Kidney capillary endothelial cell (primary cell): ENCODE measurements at regions not wholly inside any gene's neighbourhood (a gene's known extent, or its start where the extent isn't known, plus 50 kb on each side); places are given as distances from the start of the nearest gene placed in this dataset.
A peak's percentile ranks its signal among the peaks of the same experiment; 100 is the strongest.
"Not testable (repeated sequence)": the region's sequence is repeated elsewhere in the genome, so short reads cannot be mapped to it uniquely, and the experiment has no call there.

Source experiments
- DNase-seq: peaks from one replicate; pipeline ENCODE4 v3.0.0-alpha.2; 2018; ENCODE audit warnings: low spot score

DNA sequence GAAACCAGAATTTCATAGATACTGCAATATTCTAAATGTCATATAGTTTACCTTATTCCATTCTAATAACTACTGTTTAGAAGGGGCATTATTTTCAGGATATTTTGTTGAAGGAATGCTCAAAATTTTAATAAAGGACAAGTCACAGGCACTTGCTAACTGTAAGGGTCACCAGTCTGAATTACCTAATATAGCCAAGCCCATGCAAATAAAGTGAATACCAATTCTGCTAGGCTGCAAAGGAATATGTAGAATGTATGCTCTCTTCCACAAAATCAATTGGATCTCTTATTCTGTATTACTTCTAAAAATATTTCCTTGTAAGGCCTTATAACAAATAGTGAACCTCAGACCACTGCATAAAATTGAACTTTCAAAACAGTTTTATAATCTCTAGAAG, 52.3 kb upstream of the FAT4 start:
- no peak for DNase-seq

DNA sequence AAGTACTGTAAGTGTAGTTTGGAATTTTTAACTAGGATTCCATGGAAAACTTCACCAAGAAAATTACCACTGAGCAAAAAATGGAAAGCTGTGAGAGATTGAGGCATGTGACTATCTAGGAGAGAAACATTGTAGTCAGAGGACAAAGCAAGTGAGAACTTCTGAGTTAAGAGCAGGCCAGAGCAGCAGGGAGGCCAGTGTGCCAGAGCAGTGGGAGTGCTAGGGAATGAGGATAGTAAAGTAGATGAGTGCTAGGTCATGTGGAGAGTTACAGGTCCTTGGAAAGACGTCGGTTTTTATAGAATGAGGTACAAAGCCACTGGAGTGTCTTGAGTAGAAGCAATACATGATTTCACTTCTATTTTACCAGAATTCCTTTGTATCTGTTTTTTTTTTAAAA, 52.7 kb upstream of the FAT4 start:
- DNase-seq: no peak

DNA sequence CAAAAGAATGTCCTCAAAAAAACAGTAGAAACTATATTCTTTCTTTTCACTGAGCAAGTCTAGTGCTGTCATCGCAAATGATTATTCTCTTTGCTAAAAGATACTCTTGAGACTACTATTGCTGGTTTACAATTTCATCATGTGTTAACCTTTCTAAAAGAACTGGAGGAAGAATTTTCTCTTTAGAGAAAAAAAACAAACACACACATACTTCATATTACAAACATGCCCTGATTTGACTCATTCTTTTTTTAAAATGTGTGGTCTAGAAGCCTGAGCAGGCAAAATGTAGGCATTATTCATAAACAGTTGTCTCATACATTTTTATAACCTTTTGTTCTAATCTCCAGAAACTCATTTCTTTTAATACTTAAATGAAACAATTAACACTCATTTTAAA, 60.6 kb upstream of the FAT4 start:
- DNase-seq: no peak

DNA sequence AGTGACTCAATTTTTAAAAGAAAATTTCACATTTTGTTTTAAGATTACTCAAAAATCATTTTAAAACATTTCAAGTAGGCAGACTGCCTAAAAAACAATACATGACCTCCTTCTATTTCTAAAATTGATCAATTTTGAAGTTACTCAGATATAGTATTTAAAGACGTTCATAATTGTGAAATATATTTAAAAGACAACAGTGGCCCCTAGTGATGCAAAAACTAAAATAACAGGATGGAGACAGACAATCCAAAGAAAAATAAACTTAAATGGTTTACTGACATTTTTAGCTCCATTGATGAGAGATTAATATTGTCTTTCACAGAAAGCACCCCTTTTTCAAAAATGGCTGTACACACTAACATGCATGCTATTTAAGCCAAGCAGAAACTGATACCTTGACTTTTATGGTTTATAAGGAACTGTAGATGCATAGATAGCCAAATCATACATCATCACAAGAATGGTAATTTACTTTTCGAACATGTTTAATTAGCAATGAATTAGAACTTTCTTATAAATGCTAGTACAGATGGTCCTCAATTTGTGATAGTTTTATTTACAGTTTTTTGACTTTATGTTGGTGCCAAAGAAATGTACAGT, 69.8 kb upstream of the FAT4 start:
- DNase-seq: peak; percentile 47

DNA sequence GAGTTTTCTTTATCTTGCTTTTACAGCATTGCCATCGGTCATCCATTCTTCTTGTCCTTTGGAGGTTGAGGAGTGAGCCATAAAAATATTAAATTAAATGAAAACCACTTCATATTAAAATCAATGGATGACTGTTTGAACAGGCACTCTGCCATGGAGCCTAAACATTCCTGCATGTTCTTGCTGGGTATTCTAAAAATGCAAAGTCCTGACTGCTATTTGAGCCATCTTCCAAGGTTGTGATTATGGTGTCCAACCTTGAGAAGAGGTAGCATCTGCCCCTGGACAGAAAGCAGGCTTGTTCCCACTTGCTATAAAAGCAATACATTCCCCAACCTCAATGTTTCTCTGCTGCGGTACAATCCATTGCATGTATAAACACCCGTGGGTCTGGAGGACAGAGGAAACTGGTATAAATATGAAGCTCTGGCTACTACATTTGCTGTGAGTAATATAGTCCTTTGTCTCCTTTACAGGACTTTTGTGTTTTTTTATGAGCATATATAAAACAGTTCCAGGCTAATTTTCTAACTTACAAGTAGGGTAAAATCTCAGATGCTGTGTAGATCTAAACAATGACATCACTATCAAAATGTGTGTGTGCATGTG, 70.9 kb upstream of the FAT4 start:
- no peak for DNase-seq

DNA sequence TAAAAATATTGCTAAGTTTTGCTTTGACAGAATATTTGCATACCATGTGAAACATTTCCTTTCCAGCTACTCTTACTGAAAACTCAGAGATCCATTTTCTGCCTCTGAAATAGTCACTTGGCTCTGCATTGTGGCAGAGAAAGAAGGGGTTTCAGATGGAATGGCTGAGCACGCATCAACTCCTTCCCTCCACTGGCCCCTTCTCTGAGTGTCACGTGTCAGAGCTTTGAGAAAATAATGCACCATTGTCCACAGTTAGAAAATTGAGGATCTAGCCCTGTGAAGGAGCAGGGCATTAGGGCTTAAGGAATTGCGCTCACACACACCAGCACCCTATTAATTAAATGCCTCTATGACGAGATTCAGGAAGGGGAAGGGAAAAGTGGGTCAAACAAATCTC, 78.8 kb upstream of the FAT4 start:
- DNase-seq: no peak

DNA sequence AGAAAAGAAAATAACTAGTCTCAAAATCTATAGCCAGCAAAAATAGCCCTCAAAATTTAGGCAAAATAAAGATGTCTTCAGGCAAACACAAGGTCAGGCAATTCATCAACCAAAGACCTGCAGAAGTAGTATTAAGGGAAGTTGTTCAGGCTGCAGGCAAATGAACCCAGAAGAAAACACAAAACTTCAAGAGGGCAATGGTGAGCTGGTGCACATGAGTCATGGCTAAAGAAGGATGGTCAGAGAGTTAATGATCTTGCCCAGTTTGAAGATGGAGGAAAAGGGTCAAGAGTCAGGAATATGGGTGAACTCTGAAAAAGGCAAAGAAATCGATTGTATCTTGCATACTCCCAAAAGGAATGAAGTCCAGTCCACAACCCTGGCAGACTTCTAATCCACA, 83.1 kb upstream of the FAT4 start:
- DNase-seq: no peak

DNA sequence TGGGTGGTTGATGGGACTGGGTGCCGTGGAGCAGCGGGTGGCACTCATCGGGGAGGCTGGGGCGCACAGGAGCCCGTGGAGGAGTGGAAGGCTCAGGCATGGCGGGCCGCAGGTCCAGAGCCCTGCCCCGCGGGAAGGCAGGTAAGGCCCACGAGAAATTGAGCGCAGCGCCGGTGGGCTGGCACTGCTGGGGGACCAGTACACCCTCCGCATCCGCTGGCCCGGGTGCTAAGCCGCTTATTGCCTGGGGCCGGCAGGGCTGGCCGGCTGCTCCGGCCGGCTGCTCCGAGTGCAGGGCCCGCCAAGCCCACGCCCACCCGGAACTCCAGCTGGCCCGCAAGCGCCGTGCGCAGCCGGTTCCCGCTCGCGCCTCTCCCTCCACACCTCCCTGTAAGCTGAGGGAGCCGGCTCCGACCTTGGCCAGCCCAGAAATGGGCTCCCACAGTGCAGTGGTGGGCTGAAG, 85.1 kb upstream of the FAT4 start:
- no peak for DNase-seq

DNA sequence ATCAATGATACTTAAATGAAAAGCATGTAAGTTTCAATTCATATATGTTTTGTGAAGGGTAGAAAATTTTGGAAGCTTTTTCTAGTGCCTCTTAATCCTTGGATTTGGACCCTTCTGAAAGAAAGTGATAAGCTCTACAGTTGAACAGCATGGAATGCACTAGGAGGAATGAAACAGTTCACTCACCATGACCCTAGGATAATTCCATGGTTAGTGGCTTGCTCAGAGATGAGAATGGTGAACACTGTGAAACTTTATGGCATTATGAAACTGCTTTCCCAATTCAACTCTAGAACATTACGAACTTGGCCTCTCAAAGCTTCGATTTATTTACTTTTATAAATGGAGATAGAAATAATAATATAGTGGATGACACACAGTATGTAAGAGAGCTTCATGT, 88.9 kb upstream of the FAT4 start:
- no peak for DNase-seq

DNA sequence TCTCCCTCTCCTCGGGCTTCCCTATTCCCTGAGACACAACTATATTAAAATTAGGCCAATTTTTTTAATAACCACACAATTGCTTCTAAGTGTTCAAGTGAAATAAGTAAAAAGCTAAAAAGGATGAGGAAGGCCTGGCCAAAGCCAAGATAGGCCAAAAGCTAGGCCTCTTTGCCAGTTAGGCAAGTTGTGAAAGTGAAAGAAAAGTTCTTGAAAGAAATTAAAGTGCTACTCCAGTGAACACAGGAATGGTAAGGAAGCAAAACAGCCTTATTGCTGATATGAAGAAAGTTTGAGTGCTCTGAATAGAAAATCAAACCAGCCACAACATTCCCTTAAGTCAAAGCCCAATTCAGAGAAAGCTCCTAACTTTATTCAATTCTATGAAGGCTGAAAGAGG, 114.2 kb upstream of the FAT4 start:
- DNase-seq: no peak

DNA sequence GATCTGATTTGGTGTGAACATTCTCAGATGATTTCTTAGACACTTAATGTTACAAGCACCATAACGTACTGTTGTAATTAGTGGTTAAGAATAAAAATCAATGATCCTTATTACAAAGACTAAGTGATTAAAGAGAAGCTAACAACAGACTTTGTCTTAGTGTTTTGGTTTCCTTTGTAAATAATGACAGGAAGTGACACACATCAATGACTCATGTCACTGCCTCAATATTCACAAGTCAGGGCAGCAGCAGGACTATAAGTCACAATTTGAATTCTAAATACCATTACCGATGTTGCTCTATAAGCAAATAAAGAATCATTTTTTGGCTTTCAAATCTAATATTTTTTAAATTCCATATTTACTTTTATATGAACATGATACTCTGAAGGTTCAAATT, 115.8 kb upstream of the FAT4 start:
- peak; percentile 88 for DNase-seq

DNA sequence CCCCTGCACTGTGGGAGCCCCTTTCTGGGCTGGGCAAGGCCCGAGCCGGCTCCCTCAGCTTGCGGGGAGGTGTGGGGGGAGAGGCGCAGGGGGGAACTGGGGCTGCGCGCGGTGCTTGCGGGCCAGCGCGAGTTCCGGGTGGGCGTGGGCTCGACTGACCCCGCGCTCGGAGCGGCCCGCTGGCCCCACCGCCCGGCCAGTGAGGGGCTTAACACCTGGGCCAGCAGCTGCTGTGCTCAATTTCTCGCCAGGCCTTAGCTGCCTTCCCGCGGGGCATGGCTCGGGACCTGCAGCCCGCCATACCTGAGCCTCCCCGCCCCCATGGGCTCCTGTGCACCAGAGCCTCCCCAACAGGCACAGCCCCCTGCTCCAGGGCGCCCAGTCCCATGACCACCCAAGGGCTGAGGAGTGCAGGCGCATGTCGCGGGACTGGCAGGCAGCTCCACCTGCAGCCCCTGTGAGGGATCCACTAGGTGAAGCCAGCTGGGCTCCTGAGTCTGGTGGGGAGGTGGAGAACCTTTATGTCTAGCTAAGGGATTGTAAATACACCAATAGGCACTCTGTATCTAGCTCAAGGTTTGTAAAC, 122.8 kb upstream of the FAT4 start:
- DNase-seq: not testable (repeated sequence)

DNA sequence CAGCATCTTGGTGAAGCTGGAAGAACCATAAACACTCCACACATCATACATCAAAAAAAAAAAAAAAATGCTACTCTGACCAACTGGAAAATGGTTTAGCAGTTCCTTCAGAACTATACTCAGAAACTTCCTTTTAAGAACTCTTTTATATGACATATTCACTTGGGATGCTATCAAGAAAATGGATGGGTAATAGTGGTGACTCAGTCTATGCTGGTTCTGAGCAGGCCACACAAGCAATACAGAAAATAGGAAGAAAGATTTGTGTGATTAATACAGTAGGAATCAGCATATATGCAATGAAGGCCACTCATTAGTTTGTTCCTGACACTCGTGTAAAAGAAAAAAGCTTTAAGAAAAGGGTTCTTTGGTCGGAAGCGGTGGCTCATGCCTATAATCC, 123.5 kb upstream of the FAT4 start:
- DNase-seq: no peak

DNA sequence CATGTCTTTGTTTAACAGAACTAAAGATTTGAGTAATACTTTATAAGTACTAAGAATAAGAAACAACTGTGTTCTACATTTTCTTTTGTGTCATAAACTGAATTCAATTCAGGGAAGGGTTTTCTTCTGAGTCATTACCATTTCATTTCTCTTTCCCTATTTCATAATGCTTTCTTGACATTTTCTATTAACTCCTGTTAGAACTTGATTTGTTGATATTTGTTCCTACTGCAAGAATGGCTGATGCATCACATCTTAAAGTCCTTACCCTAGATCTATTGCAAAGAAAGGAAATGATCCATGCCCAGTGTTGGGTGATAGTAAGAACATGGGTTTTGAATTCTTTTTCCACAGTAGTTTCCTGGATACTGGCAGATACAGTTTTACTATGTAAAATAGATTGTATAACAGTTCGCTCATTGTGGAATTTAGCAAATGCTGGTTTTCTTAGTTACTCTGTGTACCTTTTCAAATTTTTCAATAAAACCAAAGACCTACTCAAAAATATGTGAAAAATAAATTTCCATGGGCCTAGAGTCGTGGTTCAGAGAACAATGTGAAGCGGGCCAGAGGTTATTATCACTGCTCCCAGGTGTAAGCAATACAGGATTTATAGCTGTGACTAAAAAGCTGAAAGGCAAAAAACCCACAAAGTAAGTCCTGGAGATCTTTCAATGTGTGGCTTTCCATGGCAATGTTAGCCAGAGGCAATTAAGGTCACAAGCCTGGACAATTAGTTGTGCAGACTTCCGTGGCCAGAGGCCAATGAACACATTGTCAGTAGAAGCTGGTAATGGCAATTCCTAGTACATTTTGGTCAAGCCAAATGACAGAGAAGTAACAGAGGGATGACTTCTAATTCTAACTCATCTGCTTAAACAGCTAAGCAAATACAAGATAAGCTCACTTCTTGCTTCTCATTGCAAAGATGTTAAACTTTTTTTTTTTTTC, 127.3 kb upstream of the FAT4 start:
- peak; percentile 30 for DNase-seq

DNA sequence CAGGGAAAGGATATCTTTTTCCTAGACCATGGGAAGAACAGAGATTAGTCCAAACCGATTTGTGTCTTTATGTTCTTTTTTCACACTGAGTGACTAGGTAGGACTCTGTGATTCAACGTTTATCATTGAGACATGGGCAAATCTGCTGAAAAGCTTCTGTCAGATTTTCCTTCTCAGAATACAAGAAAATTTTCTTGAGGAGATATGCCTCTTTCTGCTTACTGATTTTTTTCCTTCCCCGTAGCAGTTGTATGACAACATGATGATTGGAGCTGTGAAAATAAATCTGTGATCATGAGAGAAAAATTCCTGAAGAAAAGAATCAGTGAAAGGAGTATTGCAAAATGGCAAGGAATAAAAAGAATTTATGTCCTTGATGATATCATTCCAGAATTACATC, 130.6 kb upstream of the FAT4 start:
- no peak for DNase-seq

DNA sequence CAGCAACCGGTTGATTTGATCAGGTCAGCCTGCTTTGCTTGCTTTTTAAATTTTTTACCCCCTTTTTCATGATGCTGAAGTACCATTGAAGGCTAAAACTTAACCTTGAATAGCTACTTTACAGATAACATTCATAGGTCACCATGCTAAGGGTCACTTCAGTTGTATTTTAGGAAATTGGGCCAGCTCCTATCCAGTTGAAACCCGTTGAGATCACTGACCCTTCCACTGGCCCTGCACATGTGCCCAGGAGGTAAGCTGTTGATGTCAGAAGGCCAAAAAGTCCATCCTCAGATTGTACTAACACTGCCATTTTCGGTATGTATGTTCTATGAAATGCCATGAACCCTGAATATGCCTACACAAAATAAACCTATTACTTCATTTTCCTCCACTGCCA, 133.0 kb upstream of the FAT4 start:
- DNase-seq: no peak

DNA sequence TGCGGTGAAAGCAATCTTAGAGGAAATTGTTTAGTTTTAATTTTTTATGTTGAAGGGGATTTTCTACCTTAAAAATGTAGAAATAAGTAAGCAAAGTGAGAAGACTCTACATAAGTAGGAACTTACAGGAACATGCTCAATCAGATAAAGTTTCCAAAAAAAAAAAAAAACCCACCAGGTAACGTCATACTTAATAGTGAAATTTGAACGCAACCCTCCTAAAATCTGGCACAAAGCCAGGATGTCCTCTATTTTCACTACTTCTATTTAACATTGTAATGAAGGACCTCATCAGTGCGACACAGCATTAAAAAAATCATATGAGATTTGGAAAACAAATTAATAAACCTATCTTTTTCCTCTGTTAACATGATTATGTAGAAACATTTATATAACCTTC, 135.0 kb upstream of the FAT4 start:
- DNase-seq: no peak

DNA sequence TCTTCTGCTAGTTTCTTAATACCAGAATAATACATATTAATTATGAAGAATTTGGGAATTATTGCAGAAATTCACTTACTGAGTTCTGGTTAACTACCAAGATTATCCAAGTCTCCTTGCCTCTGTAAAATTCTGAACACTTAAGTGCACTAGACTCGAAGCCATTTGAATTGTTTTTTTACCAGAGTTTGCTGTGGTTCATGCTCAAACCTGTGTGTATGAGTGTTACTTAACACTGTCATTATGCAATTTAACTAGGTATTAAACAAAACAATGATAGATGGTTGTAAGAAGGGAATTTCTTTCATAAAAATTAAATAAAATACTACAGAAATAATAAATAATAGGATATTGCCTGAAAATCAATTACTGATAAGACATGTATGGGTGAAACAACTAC, 145.6 kb upstream of the FAT4 start:
- no peak for DNase-seq

DNA sequence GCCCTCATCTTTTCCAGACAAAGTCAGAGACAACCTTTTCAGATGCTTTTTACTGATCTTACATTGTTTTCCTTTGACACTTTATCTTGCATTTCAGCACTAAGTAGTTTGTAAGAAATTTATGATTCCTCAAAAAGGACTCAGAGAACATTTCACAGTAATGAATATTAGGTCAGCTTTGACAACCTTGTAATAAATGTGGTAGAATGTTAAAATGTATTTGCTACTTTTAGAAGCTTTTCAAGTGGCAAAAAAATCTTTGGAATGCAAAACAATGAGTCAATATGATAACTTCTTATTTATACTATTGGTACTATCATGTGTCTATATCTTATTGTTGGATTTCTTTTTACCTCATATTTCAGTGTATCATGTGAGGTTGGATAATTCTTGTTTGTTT, 146.2 kb upstream of the FAT4 start:
- DNase-seq: no peak

DNA sequence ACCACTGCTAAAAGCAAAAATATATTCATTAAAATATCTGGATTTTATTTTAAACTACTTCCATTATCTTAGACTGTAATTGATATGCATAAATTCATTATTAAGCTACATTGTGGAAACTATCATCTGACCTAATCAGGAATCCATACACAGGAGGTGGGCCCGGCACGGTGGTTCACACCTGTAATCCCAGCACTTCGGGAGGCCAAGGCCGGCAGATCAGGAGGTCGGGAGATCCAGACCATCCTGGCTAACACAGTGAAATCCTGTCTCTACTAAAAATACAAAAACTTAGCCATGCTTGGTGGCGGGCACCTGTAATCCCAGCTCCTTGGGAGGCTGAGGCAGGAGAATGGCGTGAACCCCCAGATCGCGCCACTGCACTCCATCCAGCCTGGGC, 148.7 kb upstream of the FAT4 start:
- not testable (repeated sequence) for DNase-seq

DNA sequence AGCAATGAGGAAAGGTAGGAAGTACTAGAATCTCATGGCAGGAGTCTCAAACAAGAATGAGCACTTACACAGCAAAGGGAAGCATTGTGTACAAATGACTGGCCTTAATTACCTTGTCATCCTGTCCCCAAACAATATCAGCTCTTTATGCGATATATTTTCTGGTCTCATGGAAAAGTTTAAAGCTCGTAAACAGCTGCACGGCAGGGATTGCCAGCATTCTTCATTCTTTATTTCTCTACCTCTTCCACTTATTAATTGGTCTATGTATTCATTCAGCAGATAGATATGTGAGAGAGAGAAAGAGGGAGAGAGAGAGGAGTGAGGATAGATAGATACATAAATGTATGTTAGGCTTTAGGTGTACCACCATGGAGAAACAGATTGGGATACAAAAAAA, 155.8 kb upstream of the FAT4 start:
- no peak for DNase-seq

DNA sequence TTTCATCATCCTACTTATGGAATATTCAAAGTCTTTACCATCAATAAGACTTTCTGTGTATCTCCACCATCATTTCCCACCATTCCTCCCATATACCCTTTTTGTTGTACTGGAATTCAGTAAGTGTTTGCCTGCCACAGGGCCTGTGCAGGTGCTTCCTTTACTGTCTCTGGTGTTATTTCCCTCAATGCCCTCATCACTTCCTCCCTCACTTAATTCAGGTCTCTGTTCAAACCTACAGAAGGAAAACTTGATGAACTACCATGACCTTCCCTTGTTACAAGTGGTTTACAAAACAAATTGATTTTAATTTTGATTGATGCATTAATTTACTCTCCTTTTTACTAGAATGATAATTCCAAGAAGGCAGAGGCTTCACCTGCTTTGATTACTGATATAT, 159.5 kb upstream of the FAT4 start:
- DNase-seq: peak; percentile 9

DNA sequence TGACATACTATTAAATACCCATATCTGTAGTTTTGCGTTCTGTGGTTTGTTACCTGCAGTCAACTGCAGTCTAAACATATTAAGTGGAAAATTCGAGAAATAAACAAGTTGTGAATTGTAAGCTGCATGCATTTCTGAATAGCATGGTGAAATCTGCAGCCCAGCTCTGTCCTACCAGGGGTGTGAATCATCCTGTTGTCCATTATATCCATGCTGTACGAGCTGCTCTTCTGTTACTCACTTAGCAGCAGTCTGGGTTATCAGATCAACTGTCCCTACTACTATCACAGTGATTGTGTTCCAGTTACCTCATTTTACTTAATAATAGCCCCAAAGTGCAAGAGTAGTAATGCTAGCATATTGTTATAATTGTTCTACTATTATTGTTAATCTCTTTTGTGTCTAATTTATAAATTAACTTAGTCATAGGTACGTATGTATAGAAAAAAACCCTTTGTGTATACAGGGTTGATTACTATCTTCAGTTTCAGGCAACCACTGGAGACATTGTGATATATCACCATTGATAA, 173.7 kb upstream of the FAT4 start:
- no peak for DNase-seq
